HT1080 (cell line): ENCODE measurements at regions not wholly inside any gene's neighbourhood (a gene's known extent, or its start where the extent isn't known, plus 50 kb on each side); places are given as distances from the start of the nearest gene placed in this dataset.

Experiments used
- DNase-seq: peaks from one replicate; pipeline ENCODE4 v3.0.0-alpha.2; 2015; ENCODE audit warnings: low read depth

GRCh38 chr12:132439333-132439904 is 50.5 kb upstream of the FBRSL1 start:
- no peak for DNase-seq

GRCh38 chr12:132438726-132439125 is 51.2 kb upstream of the FBRSL1 start:
- no peak for DNase-seq

DNA sequence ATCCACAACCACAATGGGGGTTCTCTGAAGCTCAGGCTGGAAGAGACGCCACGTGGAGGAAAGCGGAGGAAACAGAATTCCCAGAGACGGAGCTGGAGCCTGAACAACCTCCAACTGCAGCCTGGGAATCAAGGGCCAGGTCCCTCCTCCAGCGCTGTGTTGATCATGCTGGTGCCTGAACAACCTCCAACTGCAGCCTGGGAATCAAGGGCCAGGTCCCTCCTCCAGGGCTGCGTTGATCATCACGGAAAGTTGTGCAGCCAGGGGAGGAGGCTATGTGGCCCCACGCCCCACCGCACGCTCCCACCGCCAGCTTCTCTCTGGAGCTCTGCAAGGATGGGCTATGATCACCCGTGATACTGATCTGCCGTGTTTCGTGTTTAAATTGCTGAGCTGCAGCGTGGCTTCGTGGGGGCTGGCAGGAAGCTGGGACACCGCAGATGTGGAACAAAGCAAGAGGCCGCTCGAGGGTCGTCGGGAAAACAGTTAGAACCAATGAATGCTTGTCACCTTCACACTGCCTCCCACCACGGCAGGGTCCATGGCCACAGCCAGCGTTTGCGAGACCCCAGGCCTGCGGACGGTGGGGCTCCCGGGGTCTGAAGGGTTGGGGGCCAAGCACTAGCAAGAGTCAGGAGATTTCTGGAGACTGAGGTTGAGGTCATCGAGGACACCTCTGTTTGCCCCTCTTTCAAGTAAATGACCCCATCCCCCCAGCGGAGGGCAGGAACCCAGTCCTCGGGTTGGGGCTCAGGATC is 51.8 kb upstream of the FBRSL1 start:
- no peak for DNase-seq

- DNase-seq: no peak
Measured at GRCh38 chr12:132437252-132437932, 52.6 kb upstream of the FBRSL1 start.

GRCh38 chr12:132436791-132437251 is 53.1 kb upstream of the FBRSL1 start:
- DNase-seq: no peak

GRCh38 chr12:132435486-132436187 is 54.3 kb upstream of the FBRSL1 start:
- no peak for DNase-seq

DNA sequence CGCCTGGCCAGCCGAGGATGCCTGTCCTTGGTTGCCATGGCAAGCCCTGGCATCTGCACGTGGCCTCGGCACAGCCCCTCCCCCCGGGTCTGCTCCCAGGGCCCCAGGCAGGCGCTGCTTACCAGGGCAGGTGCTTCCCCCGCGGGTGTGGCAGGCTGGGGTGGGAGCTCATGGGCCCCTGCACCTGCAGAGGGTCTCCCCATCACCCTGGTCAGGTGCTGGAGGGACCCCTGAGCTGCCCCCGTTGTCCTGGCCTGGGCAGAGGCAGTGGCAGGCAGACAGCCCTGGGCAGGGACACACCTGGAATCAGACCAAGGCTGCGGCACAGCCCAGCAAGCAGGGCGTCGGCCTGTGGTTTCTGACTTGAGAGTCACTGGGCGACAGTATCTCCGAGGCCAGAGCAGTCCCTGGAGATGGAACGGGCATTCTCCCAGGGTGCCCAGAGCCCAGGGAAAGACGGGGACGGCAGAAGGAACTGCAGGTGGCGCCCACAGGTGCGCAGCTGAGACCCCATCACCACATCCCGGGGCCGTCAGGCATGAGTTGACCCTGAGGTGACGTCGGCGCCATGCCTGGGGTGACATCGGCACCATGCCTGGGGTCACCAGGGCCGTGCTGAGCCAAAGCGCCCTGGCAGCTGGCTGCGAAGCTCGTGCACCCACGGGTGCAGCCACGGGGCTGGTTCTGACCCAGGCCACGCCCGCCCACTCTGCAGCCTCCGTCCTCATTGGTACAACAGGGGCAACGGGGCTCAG is 56.1 kb upstream of the FBRSL1 start:
- DNase-seq: no peak

DNA sequence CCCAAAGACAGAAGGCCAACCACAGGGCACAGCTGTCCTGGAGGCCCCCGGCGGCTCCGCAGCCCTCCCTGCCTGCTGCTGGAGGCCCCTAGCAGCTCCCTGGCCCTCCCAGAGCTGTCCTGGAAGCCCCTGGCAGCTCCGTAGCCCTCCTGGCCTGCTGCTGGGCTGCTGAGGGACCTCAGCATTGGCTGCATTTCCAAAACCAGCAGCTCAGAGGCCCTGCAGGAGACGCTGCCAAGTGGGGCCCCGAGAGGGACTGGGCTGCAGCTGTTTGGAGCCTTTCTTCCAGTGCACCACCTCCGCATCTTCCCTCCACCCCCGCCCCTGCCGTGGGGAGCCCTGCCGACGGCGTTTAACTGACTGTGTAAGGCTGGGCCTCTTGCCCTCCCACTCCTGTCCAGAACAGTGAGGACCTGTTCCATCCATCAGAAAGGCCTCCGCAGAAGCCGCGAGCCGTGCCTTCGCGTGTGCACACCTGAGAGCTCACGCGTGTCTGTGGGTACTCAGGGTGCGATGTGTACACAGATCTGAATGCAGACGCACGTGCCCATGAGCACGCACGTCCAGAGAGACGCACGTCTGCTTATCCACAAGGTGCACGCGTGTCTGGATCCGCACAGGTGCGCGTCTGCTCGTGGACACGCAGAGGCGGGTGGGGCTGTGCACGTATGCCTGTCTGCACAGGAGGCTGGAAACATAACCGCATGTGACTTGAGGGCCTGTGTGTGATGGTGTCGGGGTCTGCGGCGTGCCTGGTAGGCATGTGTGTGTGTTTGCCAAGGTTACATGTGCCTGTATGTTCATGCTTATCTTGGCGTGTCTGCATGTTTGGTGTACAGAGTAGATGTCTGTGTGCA is 57.0 kb upstream of the FBRSL1 start:
- DNase-seq: no peak

GRCh38 chr12:132432126-132432705 is 57.7 kb upstream of the FBRSL1 start:
- no peak for DNase-seq

DNA sequence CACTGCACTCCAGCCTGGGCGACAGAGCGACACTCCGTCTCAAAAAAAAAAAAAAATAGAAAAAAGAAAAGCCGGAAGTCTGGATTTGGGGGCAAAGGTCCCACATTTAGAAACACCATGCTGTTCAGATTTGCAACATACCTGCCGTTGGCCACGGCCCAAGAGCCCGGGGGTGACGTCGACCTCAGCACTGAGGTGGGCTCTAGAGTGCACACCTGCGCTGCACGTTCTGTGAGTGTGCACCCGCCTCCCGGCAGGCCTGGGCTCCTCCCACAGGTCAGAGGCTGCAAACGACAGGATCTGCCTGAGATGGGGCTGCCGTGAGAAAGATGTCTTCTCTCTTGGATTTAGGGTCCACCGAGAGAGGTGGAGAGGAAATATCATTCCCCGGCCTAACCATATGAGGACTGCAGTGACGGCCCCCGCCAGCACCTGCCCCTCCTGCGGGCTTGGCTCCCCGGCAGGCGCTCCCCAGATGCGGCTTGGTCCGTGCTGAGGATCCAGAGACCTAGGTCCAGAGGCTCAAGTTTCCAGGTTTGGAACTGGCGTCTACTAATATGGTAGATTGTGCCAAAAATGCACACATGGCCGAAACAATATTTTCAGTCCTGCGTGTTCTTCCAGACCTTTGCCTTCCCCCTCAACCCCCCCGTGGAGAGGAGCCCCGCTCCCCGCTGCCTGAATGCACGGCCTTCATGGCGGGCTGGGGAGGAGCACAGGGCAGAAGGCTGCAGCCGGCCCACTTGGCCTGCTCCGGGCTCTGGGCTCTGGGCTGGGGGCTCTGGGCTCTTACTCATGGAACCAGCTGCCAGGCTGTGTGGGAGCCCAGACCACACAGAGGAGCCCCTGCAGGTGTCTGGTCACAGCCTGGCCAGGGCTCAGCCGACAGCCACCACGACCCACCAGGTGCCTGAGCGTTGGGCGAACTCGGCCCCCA is 58.8 kb upstream of the FBRSL1 start:
- no peak for DNase-seq

DNA sequence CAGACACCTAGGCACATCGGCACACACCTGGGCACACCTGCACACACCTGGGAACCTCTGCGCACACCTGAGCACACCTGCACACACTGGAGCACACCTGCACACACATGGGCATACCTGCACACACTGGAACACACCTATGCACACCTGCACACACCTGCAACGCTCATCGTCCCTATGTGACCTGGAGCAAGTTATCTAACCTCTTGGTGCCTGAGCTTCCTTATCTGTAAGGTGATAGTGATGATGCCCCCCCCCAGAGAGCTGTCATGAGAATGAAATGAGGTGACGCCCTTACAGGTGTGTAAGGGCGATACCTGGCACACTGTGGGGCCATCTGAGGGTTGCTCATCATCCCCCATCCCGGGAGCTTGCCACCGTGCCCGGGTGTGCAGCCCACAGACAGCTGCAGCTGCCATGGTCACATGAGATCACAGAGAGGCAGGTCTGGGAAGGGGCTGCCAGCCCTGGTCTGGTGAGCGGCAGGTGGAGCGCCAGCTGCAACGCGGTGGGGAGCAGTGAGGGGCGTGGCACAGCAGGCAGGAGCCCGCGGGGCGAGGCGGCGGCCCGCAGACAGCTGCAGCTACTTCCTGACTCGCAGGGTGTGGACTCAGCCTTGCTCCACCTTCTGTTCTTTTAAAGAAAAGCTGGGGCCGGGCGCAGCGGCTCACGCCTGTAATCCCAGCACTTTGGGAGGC is 59.9 kb upstream of the FBRSL1 start:
- DNase-seq: no peak

GRCh38 chr12:132429602-132429945 is 60.4 kb upstream of the FBRSL1 start:
- DNase-seq: peak; percentile 28

DNA sequence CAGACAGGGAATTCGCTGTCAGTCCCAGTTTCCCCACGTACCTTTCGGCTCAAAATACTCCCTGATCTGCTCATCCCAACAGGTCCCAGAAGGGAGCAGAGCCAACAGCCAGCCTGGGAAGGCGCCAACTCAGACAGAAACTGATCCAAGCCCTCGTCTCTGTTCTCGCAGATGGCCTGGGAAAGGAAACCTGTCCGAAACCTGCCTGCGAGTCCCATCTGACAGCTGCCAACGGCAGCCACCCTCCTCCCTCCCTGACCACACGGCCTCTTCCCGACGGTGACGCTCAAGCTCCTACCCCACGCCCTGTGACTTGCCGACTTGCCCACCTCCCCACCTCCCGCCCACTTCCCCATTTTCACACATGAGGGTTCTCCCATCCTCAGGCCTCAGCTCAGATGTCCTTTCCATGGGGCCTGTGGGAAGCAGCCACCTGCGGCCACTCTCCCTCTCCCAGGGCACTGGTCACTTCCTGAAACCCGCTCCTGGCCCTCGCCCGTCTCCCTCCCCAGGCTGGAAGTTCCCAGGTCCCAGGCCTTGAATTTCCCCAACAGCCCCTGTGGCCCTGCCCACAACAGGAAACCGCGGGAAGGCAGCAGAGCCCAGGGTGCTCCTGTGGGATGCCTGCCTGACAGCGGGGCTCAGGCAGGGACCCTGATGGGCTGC is 60.9 kb upstream of the FBRSL1 start:
- DNase-seq: peak; percentile 33

- DNase-seq: no peak
Measured at GRCh38 chr12:132427999-132428935, 61.7 kb upstream of the FBRSL1 start.

GRCh38 chr12:132427174-132427768 is 62.7 kb upstream of the FBRSL1 start:
- no peak for DNase-seq
